HFFc6 (cell line): ENCODE measurements at regions not wholly inside any gene's neighbourhood (a gene's known extent, or its start where the extent isn't known, plus 50 kb on each side); places are given as distances from the start of the nearest gene placed in this dataset.
"Not testable (repeated sequence)": the region's sequence is repeated elsewhere in the genome, so short reads cannot be mapped to it uniquely, and the experiment has no call there.

Source experiments
- DNase-seq: peaks from one replicate; pipeline ENCODE4 v3.0.0-alpha.2; 2018
- H3K27ac Mint-ChIP-seq: 2 replicates; pipeline ENCODE4 v1.8.0; 2020; ENCODE audit warnings: mild to moderate bottlenecking, mixed read lengths
- H3K27me3 Mint-ChIP-seq: 2 replicates; pipeline ENCODE4 v1.8.0; 2021; ENCODE audit warnings: mild to moderate bottlenecking, moderate library complexity, mixed read lengths; ENCODE audit not compliant: insufficient read depth
- H3K36me3 Mint-ChIP-seq: 2 replicates; pipeline ENCODE4 v1.8.0; 2021; ENCODE audit warnings: low read depth, mixed read lengths
- H3K4me1 Mint-ChIP-seq: 2 replicates; pipeline ENCODE4 v1.8.0; 2020; ENCODE audit warnings: low read depth, mixed read lengths
- H3K4me3 Mint-ChIP-seq: 2 replicates; pipeline ENCODE4 v1.8.0; 2020; ENCODE audit warnings: mild to moderate bottlenecking, moderate library complexity, mixed read lengths
- H3K9me3 Mint-ChIP-seq: 2 replicates; pipeline ENCODE4 v1.8.0; 2020; ENCODE audit warnings: mild to moderate bottlenecking, mixed read lengths
- CTCF ChIP-seq: fragments of 200-600 bp; sonication (generic); IDR thresholded peaks from 2 replicates; pipeline ENCODE4 v1.5.0; 2021; ENCODE audit warnings: antibody characterized with exemption, mild to moderate bottlenecking

GRCh38 chr3:106305127-106305526, 436.3 kb upstream of the CBLB start:
- no peaks in the 10 kb centered on the region for H3K36me3 Mint-ChIP-seq
- H3K27me3 Mint-ChIP-seq: no peaks in the 10 kb centered on the region
- H3K9me3 Mint-ChIP-seq: no peaks in the 10 kb centered on the region
- H3K4me1 Mint-ChIP-seq: peaks cover 13% of the 10 kb centered on the region; the same call in 1 of the 2 replicates
- H3K4me3 Mint-ChIP-seq: no peak overlapping the region
- no peak overlapping the region for H3K27ac Mint-ChIP-seq
- DNase-seq: no peak
- TF ChIP-seq CTCF: no peak

- H3K4me1 Mint-ChIP-seq: peaks cover 13% of the 10 kb centered on the region; the same call in 1 of the 2 replicates
- DNase-seq: no peak
- H3K9me3 Mint-ChIP-seq: no peaks in the 10 kb centered on the region
- no peak overlapping the region for H3K4me3 Mint-ChIP-seq
- TF ChIP-seq CTCF: no peak
- H3K27me3 Mint-ChIP-seq: no peaks in the 10 kb centered on the region
- H3K27ac Mint-ChIP-seq: no peak overlapping the region
- H3K36me3 Mint-ChIP-seq: no peaks in the 10 kb centered on the region
Observed at GRCh38 chr3:106305882-106306435, 437.1 kb upstream of the CBLB start.

- no peak for DNase-seq
- Mint-ChIP-seq H3K36me3 (no peaks in the 10 kb centered on the region), H3K27ac (no peak overlapping the region), H3K9me3 (no peaks in the 10 kb centered on the region), H3K4me1 (peaks cover 13% of the 10 kb centered on the region; the same call in 1 of the 2 replicates), H3K27me3 (no peaks in the 10 kb centered on the region), H3K4me3 (no peak overlapping the region)
- no peak for TF ChIP-seq CTCF
Observed at GRCh38 chr3:106309274-106309673, 440.5 kb upstream of the CBLB start.

GRCh38 chr3:106309798-106310197, 441.0 kb upstream of the CBLB start:
- not testable (repeated sequence) for H3K4me3 Mint-ChIP-seq, H3K9me3 Mint-ChIP-seq

GRCh38 chr3:106317141-106318055, 448.6 kb upstream of the CBLB start:
- DNase-seq: no peak
- TF ChIP-seq CTCF: no peak
- Mint-ChIP-seq H3K4me1 (no peaks in the 10 kb centered on the region), H3K36me3 (no peaks in the 10 kb centered on the region), H3K4me3 (no peak overlapping the region), H3K27me3 (0 out of 2 replicates have a peak, but pooled peaks cover 3% of the 10 kb centered on the region), H3K27ac (no peak overlapping the region), H3K9me3 (no peaks in the 10 kb centered on the region)

More at GRCh38 chr3:106309798-106310197, 441.0 kb upstream of the CBLB start:
- H3K27me3 Mint-ChIP-seq, H3K36me3 Mint-ChIP-seq, DNase-seq, H3K27ac Mint-ChIP-seq: not testable (repeated sequence)
- H3K4me1 Mint-ChIP-seq: peaks cover 13% of the 10 kb centered on the region; the same call in 1 of the 2 replicates

- not testable (repeated sequence) for H3K4me3 Mint-ChIP-seq, H3K27ac Mint-ChIP-seq, H3K4me1 Mint-ChIP-seq, H3K27me3 Mint-ChIP-seq, DNase-seq, H3K36me3 Mint-ChIP-seq
- peaks cover 18% of the 10 kb centered on the region; the same call in 1 of the 2 replicates for H3K9me3 Mint-ChIP-seq
Observed at GRCh38 chr3:106321438-106321837, 452.6 kb upstream of the CBLB start.
